Osteocyte (in vitro differentiated cells): ENCODE measurements at regions not wholly inside any gene's neighbourhood (a gene's known extent, or its start where the extent isn't known, plus 50 kb on each side); places are given as distances from the start of the nearest gene placed in this dataset.

Experiments
- DNase-seq: peaks from one replicate; pipeline ENCODE4 v3.0.0; 2021; ENCODE audit warnings: mixed read lengths; ENCODE audit not compliant: unreplicated experiment; ENCODE audit errors: extremely low spot score
- H3K27ac Mint-ChIP-seq: one replicate; pipeline ENCODE4 v1.8.0; 2021; ENCODE audit warnings: mild to moderate bottlenecking, mixed read lengths; ENCODE audit not compliant: unreplicated experiment
- H3K27me3 Mint-ChIP-seq: one replicate; pipeline ENCODE4 v1.8.0; 2021; ENCODE audit warnings: mixed read lengths; ENCODE audit not compliant: unreplicated experiment
- H3K36me3 Mint-ChIP-seq: one replicate; pipeline ENCODE4 v1.8.0; 2021; ENCODE audit warnings: mixed read lengths; ENCODE audit not compliant: unreplicated experiment
- H3K4me1 Mint-ChIP-seq: one replicate; pipeline ENCODE4 v1.8.0; 2021; ENCODE audit warnings: mixed read lengths; ENCODE audit not compliant: unreplicated experiment
- H3K4me3 Mint-ChIP-seq: one replicate; pipeline ENCODE4 v1.8.0; 2021; ENCODE audit warnings: mild to moderate bottlenecking, moderate library complexity, mixed read lengths; ENCODE audit not compliant: unreplicated experiment
- H3K9me3 Mint-ChIP-seq: one replicate; pipeline ENCODE4 v1.8.0; 2021; ENCODE audit warnings: mixed read lengths; ENCODE audit not compliant: unreplicated experiment
- TF ChIP-seq, protein P1 (sequence below): fragments of 200-600 bp; sonication (generic); IDR thresholded peaks from 2 replicates; pipeline ENCODE4 v1.5.0; 2021; ENCODE audit warnings: antibody characterized with exemption, mild to moderate bottlenecking, moderate library complexity

DNA sequence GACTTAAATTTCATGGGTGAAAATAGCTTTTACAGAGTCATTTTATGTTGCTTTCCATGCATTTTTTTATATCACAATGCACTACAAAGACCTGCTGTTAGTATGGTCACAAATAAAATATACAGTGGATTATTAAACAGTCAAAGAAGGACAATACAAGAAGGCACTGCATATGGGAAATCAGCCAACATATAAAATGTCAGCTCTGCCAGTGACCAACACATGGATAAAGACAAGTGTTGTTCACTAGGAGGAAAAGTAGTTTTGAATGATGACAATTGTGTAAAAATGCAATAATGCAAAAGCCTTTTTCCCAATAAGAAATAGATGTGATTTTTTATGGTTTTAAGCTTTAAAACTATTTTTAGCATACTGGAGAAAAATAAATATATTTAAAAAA is 425.3 kb upstream of the CBLB start:
- TF ChIP-seq, protein P1, sequence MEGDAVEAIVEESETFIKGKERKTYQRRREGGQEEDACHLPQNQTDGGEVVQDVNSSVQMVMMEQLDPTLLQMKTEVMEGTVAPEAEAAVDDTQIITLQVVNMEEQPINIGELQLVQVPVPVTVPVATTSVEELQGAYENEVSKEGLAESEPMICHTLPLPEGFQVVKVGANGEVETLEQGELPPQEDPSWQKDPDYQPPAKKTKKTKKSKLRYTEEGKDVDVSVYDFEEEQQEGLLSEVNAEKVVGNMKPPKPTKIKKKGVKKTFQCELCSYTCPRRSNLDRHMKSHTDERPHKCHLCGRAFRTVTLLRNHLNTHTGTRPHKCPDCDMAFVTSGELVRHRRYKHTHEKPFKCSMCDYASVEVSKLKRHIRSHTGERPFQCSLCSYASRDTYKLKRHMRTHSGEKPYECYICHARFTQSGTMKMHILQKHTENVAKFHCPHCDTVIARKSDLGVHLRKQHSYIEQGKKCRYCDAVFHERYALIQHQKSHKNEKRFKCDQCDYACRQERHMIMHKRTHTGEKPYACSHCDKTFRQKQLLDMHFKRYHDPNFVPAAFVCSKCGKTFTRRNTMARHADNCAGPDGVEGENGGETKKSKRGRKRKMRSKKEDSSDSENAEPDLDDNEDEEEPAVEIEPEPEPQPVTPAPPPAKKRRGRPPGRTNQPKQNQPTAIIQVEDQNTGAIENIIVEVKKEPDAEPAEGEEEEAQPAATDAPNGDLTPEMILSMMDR = no peak
- no peak for DNase-seq
- H3K36me3 Mint-ChIP-seq = no peaks in the 10 kb centered on the region
- no peak overlapping the region for H3K27ac Mint-ChIP-seq
- no peaks in the 10 kb centered on the region for H3K9me3 Mint-ChIP-seq
- H3K4me1 Mint-ChIP-seq = peaks cover under 1% of the 10 kb centered on the region
- no peaks in the 10 kb centered on the region for H3K27me3 Mint-ChIP-seq
- H3K4me3 Mint-ChIP-seq = no peak overlapping the region

DNA sequence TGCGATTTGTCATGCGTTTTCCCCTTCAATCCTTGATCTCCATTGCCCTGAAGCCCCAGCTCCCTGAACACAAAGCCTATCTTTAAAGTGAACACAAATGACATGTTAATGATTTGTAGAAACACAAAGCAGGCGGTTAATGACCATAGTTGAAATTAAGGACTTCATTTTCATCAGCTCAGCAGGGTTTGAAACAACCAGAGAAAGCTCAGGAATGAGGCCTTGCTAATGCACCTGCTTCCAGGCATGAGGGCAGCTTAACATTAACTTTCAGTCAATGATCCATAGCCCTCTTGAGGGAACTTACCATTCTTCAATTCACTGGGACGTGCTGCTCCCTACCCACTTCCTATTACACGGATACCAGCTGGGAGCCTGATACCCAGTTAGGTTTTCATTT is 427.2 kb upstream of the CBLB start:
- no peak for DNase-seq
- TF ChIP-seq, protein P1 = no peak
- Mint-ChIP-seq H3K27ac (no peak overlapping the region), H3K27me3 (no peaks in the 10 kb centered on the region), H3K4me1 (peaks cover 4% of the 10 kb centered on the region), H3K9me3 (no peaks in the 10 kb centered on the region), H3K4me3 (no peak overlapping the region), H3K36me3 (no peaks in the 10 kb centered on the region)

- Mint-ChIP-seq H3K4me1 (peaks cover 4% of the 10 kb centered on the region), H3K27me3 (no peaks in the 10 kb centered on the region), H3K9me3 (no peaks in the 10 kb centered on the region), H3K27ac (no peak overlapping the region), H3K36me3 (no peaks in the 10 kb centered on the region), H3K4me3 (no peak overlapping the region)
- DNase-seq = no peak
- TF ChIP-seq, protein P1 = no peak
These were observed 430.7 kb upstream of the CBLB start for GRCh38 chr3:106299300-106300098.

- Mint-ChIP-seq H3K36me3 (no peaks in the 10 kb centered on the region), H3K27me3 (no peaks in the 10 kb centered on the region), H3K4me3 (no peak overlapping the region), H3K4me1 (peaks cover 4% of the 10 kb centered on the region), H3K9me3 (no peaks in the 10 kb centered on the region), H3K27ac (no peak overlapping the region)
- TF ChIP-seq, protein P1 = no peak
- DNase-seq = no peak
These were observed 433.8 kb upstream of the CBLB start for GRCh38 chr3:106302451-106303221.

DNA sequence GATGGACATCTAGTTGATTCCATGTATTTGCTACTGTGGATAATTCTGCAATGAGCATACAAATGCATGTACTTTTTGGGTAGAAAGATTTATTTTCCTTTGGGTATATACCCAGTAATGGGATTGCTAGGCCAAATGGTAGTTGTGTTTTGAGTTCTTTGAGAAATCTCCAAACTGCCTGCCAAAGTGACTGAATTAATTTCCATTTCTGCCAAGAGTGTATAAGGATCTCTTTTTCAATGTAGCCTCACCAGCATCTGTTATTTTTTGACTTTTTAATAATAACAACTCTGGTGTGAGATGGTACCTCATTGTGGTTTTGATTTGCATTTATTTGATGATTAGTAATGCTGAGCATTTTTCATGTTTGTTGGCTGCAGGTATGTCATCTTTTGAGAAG is 435.0 kb upstream of the CBLB start:
- H3K4me3 Mint-ChIP-seq = no peak overlapping the region
- TF ChIP-seq, protein P1 = no peak
- no peak for DNase-seq
- no peak overlapping the region for H3K27ac Mint-ChIP-seq
- H3K36me3 Mint-ChIP-seq = no peaks in the 10 kb centered on the region
- no peaks in the 10 kb centered on the region for H3K9me3 Mint-ChIP-seq
- H3K27me3 Mint-ChIP-seq = no peaks in the 10 kb centered on the region
- peaks cover 6% of the 10 kb centered on the region for H3K4me1 Mint-ChIP-seq
